ENCODE measurements at regions not wholly inside any gene's neighbourhood (a gene's known extent, or its start where the extent isn't known, plus 50 kb on each side); places are given as distances from the start of the nearest gene placed in this dataset.
"Not testable (repeated sequence)": the region's sequence is repeated elsewhere in the genome, so short reads cannot be mapped to it uniquely, and the experiment has no call there.

GRCh38 chr2:111505267-111505666 lies 378.7 kb downstream of the ANAPC1 start:
- ATAC-seq (ENCODE audit: insufficient read depth, low FRiP score); H3K9me3 ChIP-seq (ENCODE audit: control insufficient read depth in 4 of 4, insufficient read depth in 3 of 4, low read length in 3 of 4); H3K27ac ChIP-seq (ENCODE audit: low read depth in 1 of 2, low read length in 1 of 2); H3K4me3 ChIP-seq; H3K9ac ChIP-seq (ENCODE audit: insufficient read depth in 1 of 2, low read length in 2 of 2); DNase-seq; H3K36me3 ChIP-seq (ENCODE audit: control insufficient read depth in 4 of 4, insufficient read depth in 4 of 4, low read length in 4 of 4); H3K27me3 ChIP-seq (ENCODE audit: control insufficient read depth in 3 of 3, insufficient read depth in 3 of 3, low read length in 2 of 3); H3K4me1 ChIP-seq (ENCODE audit: control insufficient read depth in 5 of 5, insufficient read depth in 5 of 5, low read length in 5 of 5): not testable (repeated sequence)
- 75 to 81% methylated on average over 4 to 5 of the region's 5 CpGs for WGBS, 2 donors

DNA sequence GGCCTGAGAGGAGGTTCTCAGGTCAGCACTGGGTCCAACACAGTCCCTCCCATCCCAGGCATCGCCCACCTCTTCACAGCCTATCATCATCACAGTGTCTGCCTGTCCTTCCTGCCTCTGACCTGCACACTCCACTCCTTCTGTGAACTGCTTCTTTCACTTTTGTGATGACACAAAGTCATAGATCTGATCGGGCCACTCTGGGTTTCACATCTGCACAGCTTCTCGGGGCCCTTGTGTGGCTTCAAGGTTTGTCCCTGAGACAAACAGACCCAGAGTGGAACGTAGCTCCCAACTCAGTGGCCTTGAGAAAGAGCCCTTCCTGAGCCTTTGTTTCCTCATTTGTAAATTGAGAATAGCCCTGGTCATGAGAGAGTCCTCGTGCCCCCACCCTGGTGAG lies 377.1 kb downstream of the ANAPC1 start:
- not testable (repeated sequence) for H3K4me3 ChIP-seq; H3K27me3 ChIP-seq (ENCODE audit: control insufficient read depth in 3 of 3, insufficient read depth in 3 of 3, low read length in 2 of 3); H3K4me1 ChIP-seq (ENCODE audit: control insufficient read depth in 5 of 5, insufficient read depth in 5 of 5, low read length in 5 of 5); ATAC-seq (ENCODE audit: insufficient read depth, low FRiP score); H3K27ac ChIP-seq (ENCODE audit: low read depth in 1 of 2, low read length in 1 of 2); DNase-seq; H3K9ac ChIP-seq (ENCODE audit: insufficient read depth in 1 of 2, low read length in 2 of 2); H3K9me3 ChIP-seq (ENCODE audit: control insufficient read depth in 4 of 4, insufficient read depth in 3 of 4, low read length in 3 of 4); H3K36me3 ChIP-seq (ENCODE audit: control insufficient read depth in 4 of 4, insufficient read depth in 4 of 4, low read length in 4 of 4)
- WGBS, 2 donors = 66 to 71% methylated on average over 4 of the region's 5 CpGs

DNA sequence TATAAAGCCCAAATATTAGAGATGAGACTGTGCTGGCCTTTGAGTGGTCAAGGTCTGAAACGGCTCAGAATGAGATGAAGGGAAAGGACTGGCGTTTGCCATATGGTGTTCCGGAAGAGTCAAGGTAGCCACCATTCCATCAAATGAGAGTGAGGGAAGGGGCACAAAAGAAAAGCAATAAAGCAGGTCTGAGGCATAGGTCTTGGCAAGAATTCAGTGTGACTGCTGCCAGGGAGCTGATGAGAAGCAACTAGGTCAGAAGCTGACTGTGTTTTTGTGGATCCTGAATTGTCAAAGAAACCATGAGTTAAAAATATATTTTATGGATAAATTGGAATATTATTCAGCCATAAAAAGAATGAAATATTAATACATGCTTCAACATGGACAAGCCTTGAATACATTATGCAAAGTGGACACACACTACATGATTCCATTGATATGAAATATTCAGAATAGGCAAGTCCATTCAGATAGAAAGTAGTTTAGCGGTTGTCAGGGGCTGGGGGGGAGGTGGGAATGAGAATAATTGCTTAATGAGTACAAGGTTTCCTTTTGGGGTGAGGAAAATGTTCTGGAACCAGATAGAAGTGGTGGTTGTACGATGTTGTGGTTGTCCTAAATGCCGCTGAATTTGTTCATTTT lies 374.6 kb downstream of the ANAPC1 start:
- H3K27ac ChIP-seq (ENCODE audit: low read depth in 1 of 2, low read length in 1 of 2); ATAC-seq (ENCODE audit: insufficient read depth, low FRiP score); H3K4me3 ChIP-seq; H3K9me3 ChIP-seq (ENCODE audit: control insufficient read depth in 4 of 4, insufficient read depth in 3 of 4, low read length in 3 of 4); H3K36me3 ChIP-seq (ENCODE audit: control insufficient read depth in 4 of 4, insufficient read depth in 4 of 4, low read length in 4 of 4); H3K27me3 ChIP-seq (ENCODE audit: control insufficient read depth in 3 of 3, insufficient read depth in 3 of 3, low read length in 2 of 3); H3K4me1 ChIP-seq (ENCODE audit: control insufficient read depth in 5 of 5, insufficient read depth in 5 of 5, low read length in 5 of 5); DNase-seq; H3K9ac ChIP-seq (ENCODE audit: insufficient read depth in 1 of 2, low read length in 2 of 2): not testable (repeated sequence)
- WGBS, 2 donors = 89 to 90% methylated on average over 6 of the region's 6 CpGs

DNA sequence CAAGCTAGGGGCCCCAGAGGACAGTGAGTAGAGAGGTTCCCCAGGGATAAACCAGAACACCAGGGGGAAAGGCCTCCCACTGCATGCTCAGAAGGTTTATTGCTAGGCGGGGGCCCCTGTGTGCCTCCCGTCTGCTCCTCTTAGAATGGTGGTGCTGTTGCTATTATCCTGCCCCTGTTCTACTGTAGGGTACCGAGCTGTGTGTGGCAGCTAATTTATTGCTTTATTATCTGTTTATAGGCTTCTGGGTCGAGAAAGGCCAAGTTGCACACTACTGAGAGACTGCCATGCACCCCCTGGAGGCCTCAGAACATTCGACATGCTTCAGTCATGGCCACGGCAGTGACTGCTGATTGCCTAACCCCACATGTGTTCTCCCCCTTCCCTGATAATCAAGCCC lies 373.6 kb downstream of the ANAPC1 start:
- H3K4me3 ChIP-seq; H3K27me3 ChIP-seq (ENCODE audit: control insufficient read depth in 3 of 3, insufficient read depth in 3 of 3, low read length in 2 of 3); H3K4me1 ChIP-seq (ENCODE audit: control insufficient read depth in 5 of 5, insufficient read depth in 5 of 5, low read length in 5 of 5); ATAC-seq (ENCODE audit: insufficient read depth, low FRiP score); H3K27ac ChIP-seq (ENCODE audit: low read depth in 1 of 2, low read length in 1 of 2); H3K36me3 ChIP-seq (ENCODE audit: control insufficient read depth in 4 of 4, insufficient read depth in 4 of 4, low read length in 4 of 4); H3K9me3 ChIP-seq (ENCODE audit: control insufficient read depth in 4 of 4, insufficient read depth in 3 of 4, low read length in 3 of 4); DNase-seq; H3K9ac ChIP-seq (ENCODE audit: insufficient read depth in 1 of 2, low read length in 2 of 2): not testable (repeated sequence)
- 74 to 87% methylated on average over 3 to 5 of the region's 6 CpGs for WGBS, 2 donors

DNA sequence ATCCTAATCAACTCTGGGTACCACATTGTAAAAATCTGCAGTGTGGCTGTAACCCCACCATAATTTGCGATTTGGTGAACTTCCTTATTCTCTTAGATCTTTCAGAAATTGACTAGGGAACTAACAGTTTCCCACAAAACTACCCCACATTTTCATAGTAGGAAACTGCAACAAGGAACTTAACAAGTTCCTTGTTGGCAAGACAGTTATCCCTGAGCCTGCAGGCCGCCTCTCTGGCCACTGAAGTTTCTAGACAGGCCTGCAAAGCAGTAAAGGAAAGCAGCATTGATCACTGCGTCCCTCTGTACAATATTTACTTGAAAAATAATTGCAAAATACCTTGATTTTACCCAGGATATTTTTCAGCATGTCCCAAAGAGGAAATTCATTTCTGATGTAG lies 372.9 kb downstream of the ANAPC1 start:
- not testable (repeated sequence) for H3K4me1 ChIP-seq (ENCODE audit: control insufficient read depth in 5 of 5, insufficient read depth in 5 of 5, low read length in 5 of 5); H3K36me3 ChIP-seq (ENCODE audit: control insufficient read depth in 4 of 4, insufficient read depth in 4 of 4, low read length in 4 of 4); DNase-seq; ATAC-seq (ENCODE audit: insufficient read depth, low FRiP score); H3K9me3 ChIP-seq (ENCODE audit: control insufficient read depth in 4 of 4, insufficient read depth in 3 of 4, low read length in 3 of 4); H3K27me3 ChIP-seq (ENCODE audit: control insufficient read depth in 3 of 3, insufficient read depth in 3 of 3, low read length in 2 of 3); H3K27ac ChIP-seq (ENCODE audit: low read depth in 1 of 2, low read length in 1 of 2); H3K4me3 ChIP-seq; H3K9ac ChIP-seq (ENCODE audit: insufficient read depth in 1 of 2, low read length in 2 of 2)
- 31 to 66% methylated on average over 2 to 3 of the region's 3 CpGs for WGBS, 2 donors

DNA sequence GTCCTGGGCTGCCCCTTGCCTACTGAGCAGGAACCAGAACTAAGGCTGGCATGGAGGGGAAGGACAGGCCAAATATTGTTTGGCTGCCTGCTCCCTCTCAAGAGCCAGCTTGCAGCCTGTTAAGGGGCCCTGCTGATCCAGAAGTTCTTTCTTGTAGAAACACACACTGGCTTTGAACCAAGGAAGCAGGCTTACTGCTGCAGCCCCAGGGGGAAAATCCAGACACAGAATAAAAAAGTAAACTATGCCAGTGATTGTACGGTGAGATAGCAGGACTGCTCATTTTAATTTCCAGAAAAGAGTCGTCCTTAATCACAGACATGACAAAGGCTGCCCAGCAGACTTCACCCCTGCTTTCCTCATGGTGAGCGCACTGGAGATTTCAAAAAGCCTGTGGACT lies 371.6 kb downstream of the ANAPC1 start:
- H3K4me1 ChIP-seq (ENCODE audit: control insufficient read depth in 5 of 5, insufficient read depth in 5 of 5, low read length in 5 of 5); H3K4me3 ChIP-seq; H3K9me3 ChIP-seq (ENCODE audit: control insufficient read depth in 4 of 4, insufficient read depth in 3 of 4, low read length in 3 of 4); DNase-seq; H3K27me3 ChIP-seq (ENCODE audit: control insufficient read depth in 3 of 3, insufficient read depth in 3 of 3, low read length in 2 of 3); H3K27ac ChIP-seq (ENCODE audit: low read depth in 1 of 2, low read length in 1 of 2); H3K36me3 ChIP-seq (ENCODE audit: control insufficient read depth in 4 of 4, insufficient read depth in 4 of 4, low read length in 4 of 4); ATAC-seq (ENCODE audit: insufficient read depth, low FRiP score); H3K9ac ChIP-seq (ENCODE audit: insufficient read depth in 1 of 2, low read length in 2 of 2): not testable (repeated sequence)
- WGBS, 2 donors = 55 to 58% methylated on average over 2 of the region's 3 CpGs

DNA sequence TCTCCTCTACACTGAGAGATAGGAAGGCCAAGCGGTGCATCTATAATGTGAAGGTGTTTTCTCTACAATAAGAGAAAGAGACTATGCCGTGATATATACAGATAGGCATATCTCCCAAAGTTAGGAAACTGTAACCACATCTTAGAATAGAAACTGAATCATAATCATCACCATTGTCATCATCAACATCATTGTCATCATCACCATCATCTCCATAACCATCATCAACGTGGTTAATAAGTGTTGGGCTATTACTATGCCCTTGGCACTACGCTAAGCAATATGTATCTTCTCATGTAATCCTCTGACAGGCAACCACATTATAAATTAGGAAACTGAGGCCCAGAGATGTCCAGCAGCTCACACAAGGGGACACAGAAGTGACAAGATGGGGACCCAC lies 369.9 kb downstream of the ANAPC1 start:
- not testable (repeated sequence) for DNase-seq; H3K27ac ChIP-seq (ENCODE audit: low read depth in 1 of 2, low read length in 1 of 2); H3K27me3 ChIP-seq (ENCODE audit: control insufficient read depth in 3 of 3, insufficient read depth in 3 of 3, low read length in 2 of 3); H3K4me3 ChIP-seq; H3K9me3 ChIP-seq (ENCODE audit: control insufficient read depth in 4 of 4, insufficient read depth in 3 of 4, low read length in 3 of 4); H3K9ac ChIP-seq (ENCODE audit: insufficient read depth in 1 of 2, low read length in 2 of 2); H3K36me3 ChIP-seq (ENCODE audit: control insufficient read depth in 4 of 4, insufficient read depth in 4 of 4, low read length in 4 of 4); H3K4me1 ChIP-seq (ENCODE audit: control insufficient read depth in 5 of 5, insufficient read depth in 5 of 5, low read length in 5 of 5); ATAC-seq (ENCODE audit: insufficient read depth, low FRiP score)
- WGBS, 2 donors = 92 to 94% methylated on average over 3 of the region's 4 CpGs

GRCh38 chr2:111517050-111517720 lies 366.8 kb downstream of the ANAPC1 start:
- not testable (repeated sequence) for H3K36me3 ChIP-seq (ENCODE audit: control insufficient read depth in 4 of 4, insufficient read depth in 4 of 4, low read length in 4 of 4); H3K27me3 ChIP-seq (ENCODE audit: control insufficient read depth in 3 of 3, insufficient read depth in 3 of 3, low read length in 2 of 3); H3K9ac ChIP-seq (ENCODE audit: insufficient read depth in 1 of 2, low read length in 2 of 2); DNase-seq; H3K27ac ChIP-seq (ENCODE audit: low read depth in 1 of 2, low read length in 1 of 2); H3K4me3 ChIP-seq; ATAC-seq (ENCODE audit: insufficient read depth, low FRiP score); H3K9me3 ChIP-seq (ENCODE audit: control insufficient read depth in 4 of 4, insufficient read depth in 3 of 4, low read length in 3 of 4); H3K4me1 ChIP-seq (ENCODE audit: control insufficient read depth in 5 of 5, insufficient read depth in 5 of 5, low read length in 5 of 5)
- WGBS, 2 donors = 75 to 86% methylated on average over 1 of the region's 2 CpGs

All from lung (tissue), 9 donors.